Epidermal melanocyte (primary cell): ENCODE measurements at regions not wholly inside any gene's neighbourhood (a gene's known extent, or its start where the extent isn't known, plus 50 kb on each side); places are given as distances from the start of the nearest gene placed in this dataset.

ENCODE experiments used
- DNase-seq: peaks from one replicate; pipeline ENCODE4 v3.0.0; 2011; ENCODE audit warnings: low spot score; ENCODE audit not compliant: insufficient read length

DNA sequence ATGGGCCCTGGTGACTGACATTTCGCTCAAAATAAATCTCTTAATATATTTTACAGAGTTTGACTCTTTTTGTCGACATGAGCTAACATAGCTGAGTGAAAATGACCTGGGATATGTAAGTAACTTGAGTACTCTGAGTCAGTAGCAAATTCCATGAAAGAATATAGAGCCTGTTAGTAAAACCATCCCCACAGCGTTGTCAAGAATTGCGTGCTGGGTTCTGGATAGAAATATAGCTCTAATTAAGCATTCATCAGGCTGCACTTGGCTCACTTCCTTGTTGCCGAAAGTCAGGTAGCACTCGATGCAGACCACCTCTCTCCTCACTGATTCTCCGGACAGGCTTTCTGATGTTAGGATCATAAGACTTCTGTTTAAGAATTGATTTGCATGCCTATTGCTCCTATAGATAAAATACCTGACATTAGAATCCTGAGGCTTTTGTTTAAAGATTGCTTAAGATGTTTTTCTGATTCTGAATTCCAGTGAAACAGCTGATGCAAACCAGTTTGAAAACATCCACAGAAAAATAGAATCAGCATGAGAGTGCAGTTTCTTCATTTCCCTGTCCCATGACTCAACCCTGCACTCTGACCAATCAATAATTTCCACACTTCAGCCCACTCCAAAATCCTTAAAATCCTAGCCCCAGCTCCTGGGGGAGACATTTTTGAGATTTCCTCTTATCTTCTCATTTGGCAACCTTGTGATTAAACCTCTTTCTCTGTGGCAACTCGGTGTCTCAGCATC, 310.6 kb downstream of the DIRAS2 start:
- DNase-seq = no peak

DNA sequence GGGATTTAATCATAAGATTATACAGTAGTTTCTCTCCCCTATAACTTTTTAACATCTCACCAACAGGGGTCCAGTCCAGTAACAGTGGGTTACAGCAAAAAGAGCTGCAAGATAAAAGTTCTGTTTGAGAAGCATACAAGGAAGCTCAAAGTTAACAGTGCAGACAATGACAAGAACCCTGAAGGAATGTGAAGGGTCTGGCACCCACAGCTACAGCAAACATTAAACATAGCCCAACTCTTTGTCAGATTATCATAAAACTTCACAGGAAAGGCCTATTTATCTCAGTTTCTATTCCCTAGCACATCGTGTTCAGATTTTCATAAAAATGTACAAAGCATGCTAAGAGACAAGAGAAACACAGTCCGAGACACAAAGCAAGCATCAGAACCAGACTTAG, 309.4 kb downstream of the DIRAS2 start:
- no peak for DNase-seq

DNA sequence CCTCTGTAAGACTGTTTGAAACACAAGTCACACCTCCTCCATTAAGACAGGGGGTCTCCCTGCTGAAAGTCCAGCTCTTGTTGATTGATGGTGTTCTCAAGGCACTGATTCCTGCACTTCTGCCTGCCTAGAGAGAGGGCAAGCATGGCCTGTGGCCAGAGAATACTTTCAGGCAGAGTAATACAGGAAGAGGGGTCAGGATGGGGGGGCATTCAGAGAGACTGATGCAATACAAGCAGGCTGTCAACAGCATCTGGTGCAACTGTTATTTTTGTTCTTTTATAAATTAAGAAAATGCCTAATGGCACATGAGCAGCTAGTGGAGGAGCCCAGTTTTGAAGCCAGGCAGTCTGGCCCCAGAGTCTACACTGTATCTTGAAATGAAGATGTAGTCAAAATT, 302.2 kb downstream of the DIRAS2 start:
- DNase-seq = peak; percentile 31

DNA sequence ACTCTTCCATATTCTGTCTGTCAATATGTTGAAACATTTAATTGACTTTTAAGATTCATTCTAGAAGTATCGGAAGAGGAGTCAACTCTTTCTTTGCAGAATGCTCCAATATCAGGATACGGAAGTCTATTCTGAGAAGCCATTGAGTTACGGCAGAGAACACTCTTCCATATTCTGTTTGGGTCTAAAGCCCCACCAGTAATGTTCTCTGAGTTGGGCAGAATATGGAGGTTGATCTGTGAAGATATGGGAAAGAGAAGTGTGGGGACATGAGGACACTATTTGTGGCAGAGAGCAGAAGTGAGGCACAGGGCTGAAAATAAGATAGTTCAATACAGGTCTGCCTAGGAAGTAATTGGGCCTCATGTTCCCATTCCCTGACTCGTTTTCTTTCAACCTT, 300.0 kb downstream of the DIRAS2 start:
- DNase-seq = no peak

DNA sequence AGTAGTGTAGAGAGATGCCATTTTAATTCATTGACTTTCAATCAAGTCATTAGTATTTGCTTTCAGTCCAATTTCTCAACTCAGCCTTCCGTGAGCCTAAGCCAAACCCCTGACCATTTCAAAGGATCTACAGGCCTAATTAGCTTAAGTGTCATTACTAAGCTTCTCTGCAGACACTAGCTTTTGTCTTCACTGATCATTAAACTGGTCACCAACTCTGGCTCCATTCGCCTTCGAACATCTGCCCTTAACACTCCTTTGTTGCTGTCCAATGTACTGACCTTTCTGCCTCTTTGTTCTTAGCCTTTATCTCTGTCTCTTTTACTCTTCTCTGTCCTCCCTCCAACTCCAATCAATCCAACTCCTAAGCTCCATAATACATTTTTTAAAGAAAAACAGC, 299.3 kb downstream of the DIRAS2 start:
- DNase-seq = no peak

DNA sequence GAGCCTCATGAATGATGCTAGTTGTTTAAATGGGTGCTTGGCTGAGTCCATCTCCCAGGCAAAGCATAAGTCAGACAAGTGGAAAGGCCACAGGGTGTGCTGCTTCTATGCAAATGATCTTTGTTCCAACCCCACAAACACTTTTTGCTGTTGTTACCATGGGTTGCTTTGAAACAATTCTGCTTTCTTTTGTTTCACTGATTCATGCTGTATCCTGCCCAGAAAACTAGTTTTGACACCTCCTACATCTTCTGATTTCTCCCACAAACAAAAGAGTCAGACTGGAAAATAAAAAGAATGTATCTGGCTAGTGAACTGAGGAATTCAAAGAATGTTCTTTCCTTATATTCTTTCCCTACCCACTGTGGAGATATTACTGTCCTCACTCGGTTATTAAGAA, 298.6 kb downstream of the DIRAS2 start:
- no peak for DNase-seq

DNA sequence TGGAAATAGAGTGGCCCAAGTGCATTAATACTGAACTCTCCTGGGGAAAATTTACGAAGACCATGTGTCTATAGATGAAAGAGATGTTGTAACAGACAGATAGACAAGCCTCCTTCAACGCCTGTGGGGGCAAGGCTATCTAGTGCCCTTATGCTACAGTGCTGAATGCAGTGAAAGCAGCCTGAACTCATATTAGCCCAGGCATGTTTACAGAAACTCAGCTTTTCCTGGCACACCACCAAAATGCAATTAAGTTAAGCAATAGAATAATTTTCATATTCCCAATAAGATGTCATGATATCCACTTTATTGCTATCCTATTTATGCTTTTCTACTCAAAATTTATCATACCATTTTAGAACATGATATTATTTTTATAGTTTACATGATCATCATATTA, 277.0 kb downstream of the DIRAS2 start:
- no peak for DNase-seq

DNA sequence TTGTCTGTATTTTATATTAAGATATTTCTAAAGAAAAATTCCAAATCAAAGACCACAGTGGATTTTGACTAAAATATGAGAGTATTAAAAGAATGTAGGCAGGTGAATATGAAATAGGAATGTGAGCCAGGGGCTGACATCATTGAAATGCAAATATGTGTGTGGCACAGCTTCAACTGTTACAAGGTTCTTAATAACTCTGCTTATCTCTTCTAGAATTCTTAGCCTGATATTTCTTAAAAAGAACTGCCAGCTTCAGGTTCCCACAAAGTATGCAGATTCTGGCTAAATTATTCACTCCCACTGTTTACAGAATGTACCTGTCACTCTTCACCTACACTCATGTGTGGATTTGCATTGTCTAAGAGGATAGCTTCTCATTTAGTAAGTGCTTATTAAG, 274.4 kb downstream of the DIRAS2 start:
- no peak for DNase-seq

DNA sequence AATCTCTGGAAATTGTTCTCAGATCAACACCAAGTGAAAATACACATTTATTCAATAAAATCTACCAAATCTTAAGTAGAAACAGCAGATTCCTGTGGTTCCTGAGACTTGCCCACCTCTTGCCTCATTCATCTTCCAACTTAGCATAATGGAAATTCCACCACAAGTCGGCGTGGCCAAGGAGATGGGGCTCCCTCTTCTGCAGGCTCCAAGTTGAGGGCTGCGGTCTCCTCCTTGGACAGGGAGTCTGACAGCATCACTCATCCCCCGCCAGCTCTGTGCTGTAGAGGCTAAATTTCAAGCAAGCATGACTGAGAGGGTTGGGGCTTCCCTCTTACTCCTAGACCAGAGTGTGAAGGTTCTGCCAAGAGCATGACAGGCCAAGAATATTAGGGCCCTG, 273.7 kb downstream of the DIRAS2 start:
- DNase-seq = no peak

DNA sequence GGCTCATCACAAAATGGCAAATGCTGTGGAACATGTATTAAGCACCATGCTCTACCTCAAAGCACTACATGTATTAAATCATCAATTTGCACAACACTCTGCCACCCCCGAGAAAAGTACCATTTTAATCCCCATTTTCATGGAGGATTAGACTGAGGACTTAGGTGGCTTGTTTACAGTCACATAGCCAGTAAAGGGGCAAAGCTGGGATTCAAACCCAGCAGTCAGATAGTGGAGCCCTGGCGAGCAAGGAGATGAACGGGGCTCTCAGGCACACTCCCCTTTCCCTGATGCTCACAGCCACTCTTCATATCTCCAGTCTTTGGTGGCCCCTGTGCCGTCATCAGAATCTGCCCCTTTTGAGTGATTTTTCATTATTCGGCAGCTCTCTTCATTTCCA, 262.9 kb downstream of the DIRAS2 start:
- no peak for DNase-seq

DNA sequence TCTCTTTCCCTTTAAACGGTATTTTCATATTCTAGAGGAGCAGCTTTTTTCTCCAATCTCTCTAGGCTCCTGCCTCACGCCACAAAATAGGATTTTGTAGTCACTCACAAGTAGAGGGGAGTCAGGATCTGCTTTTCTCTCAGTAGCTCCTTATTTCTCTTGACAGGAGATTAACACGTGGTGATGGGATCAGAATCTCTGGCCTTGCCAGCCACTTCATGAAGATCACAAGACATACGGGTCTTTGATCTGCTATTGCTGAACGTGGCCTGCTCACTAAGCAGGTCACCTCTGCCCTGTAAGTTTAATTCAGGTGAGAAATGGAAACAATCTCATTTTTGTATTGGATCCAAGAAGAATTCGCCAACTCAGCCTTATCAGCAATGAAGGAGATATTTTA, 257.5 kb downstream of the DIRAS2 start:
- no peak for DNase-seq

DNA sequence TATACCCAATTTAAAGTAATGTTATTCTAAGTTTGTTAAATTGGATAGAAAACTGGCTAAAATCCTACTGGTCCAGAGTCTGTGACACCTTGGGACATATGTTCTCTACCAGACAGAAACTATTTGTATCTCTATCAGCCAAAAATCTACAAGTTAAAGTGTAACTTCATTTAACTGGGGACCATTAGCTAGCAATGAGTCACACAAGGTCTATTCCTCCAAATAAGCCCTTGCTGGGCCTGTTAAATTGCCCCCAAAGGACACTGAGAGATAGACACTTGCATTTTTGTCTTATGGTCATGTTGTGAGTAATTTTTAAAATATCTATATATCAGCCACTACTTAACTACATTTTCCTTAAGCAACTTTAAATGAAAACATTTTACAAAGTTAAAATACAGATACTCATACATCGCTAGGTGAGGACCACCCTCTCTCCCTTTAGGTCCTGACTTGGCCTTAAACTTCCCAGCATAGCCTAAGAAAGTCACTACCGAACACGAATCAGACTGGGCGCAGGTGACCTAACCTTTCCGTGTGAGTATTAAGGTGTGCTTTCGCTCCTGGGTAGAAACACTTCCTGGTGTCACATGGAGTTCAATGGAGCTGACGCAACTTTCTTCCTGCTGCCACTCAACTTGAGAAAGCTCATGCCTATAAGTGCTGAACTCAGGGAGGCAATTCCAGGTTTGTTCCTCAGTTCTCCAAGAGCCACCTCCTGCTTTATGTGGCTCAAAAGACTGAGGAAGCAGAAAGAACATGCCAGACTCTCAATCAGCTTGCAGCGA, 249.1 kb downstream of the DIRAS2 start:
- no peak for DNase-seq

DNA sequence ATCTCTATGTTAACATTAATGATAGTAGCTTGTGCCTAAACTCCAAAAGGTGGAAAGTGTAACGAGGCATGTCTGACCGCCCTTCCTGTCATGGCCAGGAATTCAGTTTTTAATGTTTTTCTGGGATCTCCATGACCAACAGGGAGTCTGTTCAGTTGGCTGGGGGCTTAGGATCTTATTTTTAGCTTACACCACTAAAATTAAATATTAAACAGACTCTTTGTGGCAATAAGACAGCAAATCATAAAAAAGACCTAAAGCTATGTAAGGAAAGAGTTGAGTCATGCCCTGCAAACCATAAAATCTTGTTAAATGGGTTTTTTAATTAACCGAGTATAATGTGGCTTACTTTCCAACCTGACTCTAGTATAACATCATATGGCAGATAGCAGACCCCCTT, 247.8 kb downstream of the DIRAS2 start:
- DNase-seq = no peak

DNA sequence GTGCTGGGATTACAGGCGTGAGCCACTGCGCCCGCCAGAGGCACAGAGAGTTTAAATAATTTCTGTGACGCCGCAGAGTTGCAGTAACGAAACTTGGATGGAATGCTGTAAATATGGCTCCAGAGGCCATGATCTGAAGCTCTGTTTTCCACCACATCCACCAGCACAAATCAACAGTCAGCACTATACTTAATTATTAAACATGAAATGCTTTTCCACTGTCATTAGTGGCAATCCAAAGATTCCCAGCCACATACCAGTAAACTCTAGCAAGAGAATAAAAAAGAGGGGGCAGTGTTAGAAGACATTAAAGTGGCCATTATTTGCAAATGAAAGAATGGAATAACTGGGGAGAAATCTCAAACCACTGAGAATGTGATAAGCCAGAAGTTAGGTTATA, 242.5 kb downstream of the DIRAS2 start:
- no peak for DNase-seq

DNA sequence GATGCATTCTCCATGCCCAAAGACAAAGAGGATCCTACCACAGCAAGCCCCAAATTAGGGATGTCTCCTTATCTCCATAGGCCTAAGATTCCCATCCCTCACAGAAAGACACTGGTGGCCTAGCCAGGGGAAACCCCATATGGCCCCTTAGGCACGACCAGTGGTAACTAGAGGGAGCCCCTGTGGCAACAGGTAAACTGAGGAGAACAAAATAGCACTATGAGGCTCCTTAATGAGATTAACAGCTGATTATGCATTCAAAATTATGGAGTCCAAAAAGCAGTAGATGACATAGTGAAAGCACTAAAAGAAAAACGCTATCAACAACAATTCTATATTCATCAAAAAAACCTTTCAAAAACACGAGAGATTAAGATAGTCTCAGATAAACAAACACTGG, 234.0 kb downstream of the DIRAS2 start:
- DNase-seq = no peak

DNA sequence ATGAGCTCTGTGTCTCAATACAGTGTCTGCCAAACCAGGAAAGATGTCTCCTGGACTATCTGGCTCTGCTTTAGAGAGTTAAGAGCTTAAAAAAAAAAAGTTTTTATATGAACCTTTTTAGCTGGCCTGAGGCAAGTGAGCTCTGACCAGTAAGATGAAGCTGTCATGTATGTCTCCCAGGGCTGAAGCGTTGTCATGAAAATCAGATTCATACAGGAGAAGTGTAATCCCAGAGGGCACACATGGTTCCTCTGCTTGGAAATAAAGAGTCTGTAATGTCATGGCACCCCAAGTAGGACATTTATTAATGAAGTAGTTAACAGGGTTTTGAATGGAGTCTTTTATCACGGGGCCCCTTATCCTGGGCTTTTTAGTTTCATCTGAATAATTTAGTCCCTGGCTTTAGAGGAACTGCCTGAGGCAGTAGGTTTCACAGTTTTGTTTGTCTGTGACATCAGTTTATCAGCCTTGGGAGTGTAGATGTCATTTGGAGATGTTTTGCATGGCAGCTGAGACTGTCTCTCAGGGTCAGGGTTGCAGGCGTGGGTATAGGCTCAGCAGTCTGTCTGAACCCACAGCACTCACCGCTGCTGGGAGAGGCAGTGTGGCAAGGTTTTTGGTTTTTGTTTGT, 223.3 kb downstream of the DIRAS2 start:
- no peak for DNase-seq

DNA sequence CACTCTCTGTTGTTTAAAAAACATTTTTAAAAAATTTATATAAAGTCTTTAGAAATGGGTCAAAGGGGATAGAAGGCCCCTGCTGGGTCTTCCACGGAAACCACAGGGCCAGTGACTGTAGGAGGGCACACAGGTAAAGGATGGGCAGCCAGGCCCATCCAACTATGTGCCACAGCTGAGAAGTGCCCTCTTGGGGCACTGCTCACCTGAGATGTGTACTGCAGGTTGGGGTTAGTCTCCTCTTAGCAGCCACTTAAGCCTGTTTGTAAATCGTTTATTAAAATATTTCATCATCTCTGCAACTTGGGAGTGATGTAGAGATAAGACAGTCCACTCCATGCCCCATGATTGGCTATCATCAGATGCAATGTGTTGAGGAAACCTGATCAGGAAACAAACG, 222.4 kb downstream of the DIRAS2 start:
- DNase-seq = no peak

DNA sequence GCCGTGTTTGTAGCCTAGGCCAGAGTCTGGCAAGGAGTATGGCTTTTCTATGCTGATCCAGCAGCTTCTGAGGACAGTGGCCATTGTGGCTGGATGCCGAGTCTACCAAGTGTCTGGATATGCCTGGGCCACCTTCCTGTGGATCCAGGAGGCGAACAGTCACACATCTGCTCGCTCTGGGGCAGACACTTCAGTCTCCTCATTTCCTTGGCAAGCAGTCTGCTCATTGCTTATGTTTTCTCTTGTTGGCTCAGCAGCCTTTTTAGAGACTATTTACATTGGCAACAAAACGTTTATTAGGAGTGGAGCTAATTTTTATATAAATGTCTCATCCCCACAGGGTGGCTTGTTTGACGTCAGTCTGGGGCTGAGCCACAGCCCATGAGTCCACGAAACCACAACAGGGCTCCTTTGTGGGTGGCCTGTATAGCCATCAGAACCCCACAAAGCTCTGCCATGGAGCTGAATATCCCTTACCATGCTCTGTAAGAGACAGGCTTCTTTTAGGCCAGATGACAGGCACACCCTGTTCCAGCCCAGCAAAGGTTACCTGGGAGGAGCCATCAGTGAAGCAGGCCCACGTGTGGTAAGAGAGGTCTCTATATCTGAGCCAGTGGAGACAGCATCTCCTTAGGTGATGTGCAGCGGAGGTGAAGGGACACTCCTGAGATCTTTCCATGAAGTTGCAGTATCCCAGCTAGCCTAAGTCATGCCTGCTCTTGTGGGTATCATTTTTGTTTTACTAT, 221.7 kb downstream of the DIRAS2 start:
- DNase-seq = no peak

DNA sequence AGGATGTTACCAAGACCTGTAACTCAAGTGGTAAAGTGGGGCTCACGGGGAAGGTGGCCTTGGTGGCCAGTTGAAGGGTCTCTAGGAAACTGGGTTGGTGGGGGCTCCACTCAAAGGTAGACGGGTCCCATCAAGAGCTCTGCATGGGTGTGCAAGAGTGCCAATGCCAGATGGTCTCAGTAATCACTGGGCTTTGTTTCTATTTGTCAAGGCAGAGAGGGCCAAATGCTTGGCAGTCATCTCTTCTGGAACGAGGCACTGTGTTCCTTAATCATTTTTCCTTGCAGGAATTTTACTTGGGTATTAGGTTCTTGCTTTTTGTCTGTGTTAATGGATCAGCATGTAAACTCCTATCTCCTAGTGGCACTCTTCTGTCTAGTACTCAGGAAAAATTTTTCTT, 220.8 kb downstream of the DIRAS2 start:
- no peak for DNase-seq

DNA sequence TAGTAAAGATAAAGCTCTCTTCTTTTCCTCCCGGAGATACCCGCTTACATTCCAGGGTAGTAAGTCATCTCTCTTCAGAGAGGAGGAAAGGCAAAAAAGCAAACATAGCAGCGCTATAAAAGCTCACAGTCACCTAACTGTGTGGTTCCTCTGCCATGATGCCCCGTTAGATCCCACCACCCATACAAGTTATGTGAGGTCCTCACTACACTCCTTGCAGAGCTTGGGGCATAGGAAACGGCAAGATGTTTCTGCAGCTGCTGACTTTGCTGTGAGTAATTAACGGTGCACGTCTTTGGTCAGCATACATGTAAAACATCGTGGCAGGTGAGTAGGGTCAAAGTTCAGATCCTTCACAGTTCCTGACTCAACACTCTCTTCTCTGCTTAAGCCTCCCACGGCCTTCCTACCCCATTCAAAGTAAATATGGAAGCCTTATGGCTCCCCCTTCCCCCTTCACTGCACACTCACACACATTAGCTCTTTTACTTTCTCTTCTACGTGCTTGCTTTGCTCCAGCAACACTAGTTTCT, 218.9 kb downstream of the DIRAS2 start:
- no peak for DNase-seq

DNA sequence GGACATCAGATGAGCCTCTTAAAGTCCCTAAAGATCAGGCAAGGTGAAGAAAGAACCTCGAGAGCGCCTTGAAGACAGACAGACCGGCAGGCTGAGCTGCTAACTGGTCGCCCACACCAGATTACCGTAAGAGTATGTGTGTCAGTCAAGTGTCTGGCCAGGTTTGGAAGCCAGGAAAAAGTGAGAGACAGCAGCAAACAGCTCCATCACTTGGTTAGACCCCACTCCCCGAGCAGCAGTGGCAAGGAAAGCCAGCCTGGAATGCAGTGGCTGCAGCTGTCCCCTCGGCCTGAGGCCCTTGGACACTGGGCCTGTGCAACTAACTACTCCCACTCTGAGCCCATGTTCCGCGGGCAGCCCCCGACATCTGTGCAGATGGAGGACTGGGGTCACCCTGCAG, 214.1 kb downstream of the DIRAS2 start:
- no peak for DNase-seq

DNA sequence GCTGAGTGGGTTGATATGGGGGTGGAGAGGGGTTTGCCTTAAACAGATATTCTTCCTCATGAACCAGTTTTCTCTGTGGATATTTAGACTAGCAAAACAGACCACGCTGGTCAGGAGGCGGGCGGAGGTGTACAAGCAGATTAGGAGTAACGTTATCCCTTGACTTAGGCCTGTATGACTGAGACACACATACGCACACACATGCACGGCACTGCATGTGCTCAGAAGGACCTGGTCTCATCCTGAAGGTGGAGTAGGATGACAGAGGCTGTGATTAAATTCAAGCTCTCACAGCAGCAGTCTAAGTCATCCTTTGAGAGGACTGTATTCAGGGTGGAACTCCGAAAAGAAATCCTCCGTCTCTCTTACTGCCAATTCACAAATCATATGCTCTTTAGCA, 209.7 kb downstream of the DIRAS2 start:
- no peak for DNase-seq
